Testis (tissue), 2 donors: ENCODE measurements at regions not wholly inside any gene's neighbourhood (a gene's known extent, or its start where the extent isn't known, plus 50 kb on each side); places are given as distances from the start of the nearest gene placed in this dataset.

Experiments
- CTCF ChIP-seq, 3 experiments: fragments of 450-650 bp in 2 of 3; fragments of 200-600 bp in 1 of 3; sonication (generic) in 1 of 3; IDR thresholded peaks; one replicate each; pipeline ENCODE4 v1.5.1; 2016 to 2019; ENCODE audit warnings: antibody characterized with exemption in 3 of 3, mild to moderate bottlenecking in 2 of 3, moderate library complexity in 1 of 3
- POLR2A ChIP-seq: fragments of 450-650 bp; IDR thresholded peaks from one replicate; pipeline ENCODE4 v1.6.1; 2017; ENCODE audit warnings: antibody characterized with exemption, mild to moderate bottlenecking, moderate library complexity

- TF ChIP-seq CTCF (IDR thresholded peaks at IDR 0.05) (no peak), POLR2A (no peak)
Measured at GRCh38 chr21:35489389-35489980, 440.4 kb upstream of the RUNX1 start.
